ENCODE measurements at regions not wholly inside any gene's neighbourhood (a gene's known extent, or its start where the extent isn't known, plus 50 kb on each side); places are given as distances from the start of the nearest gene placed in this dataset.

DNA sequence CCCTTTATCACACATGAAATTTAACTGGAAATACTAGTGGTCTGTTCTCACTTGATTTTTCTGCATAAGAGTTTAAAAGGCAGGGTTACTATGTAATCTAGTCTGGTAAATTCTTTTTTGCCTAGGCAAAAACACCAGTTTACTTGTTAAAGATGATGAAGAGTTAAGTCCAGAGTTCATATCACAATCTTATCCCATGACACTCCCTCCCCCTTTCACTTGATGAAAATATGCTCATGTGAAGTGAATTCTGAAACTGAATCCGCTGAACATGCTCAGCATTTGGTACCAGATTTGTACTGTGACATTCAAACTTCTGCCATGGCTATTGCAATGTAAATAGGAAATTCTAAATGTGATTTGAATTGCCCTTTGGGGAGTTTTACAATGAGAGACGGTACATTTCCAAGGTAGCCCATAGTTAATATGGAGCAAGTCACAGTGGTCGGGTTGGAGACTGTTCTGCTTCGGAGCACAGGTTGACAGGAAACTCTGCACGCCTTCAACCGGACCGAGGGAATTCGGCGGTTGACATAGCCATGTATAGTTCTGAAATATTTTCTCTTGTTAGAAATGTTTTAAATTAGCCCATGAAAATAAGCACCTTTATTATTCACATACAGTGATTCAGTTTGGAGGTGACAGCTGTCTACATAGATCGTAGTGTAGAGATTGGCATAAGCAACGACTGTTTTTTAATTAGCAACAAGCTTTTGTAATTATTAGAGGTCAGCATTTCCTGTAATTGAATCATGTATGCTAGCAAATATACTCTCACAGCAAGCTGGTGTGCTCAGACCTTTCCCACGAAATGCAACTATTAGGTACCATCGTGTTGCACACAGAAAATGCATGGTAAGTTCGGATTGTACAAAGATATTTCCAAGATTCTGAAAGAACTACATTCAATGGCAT is 768.6 kb upstream of the GOLIM4 start:
- in situ Hi-C loops (cut with HindIII; ENCODE audit: low pct_ligation_motif_present, low pct_unique_long_range_greater_than_20kb, low sequenced_read_pairs) = no loop called here
- peak; percentile 21 for DNase-seq

DNA sequence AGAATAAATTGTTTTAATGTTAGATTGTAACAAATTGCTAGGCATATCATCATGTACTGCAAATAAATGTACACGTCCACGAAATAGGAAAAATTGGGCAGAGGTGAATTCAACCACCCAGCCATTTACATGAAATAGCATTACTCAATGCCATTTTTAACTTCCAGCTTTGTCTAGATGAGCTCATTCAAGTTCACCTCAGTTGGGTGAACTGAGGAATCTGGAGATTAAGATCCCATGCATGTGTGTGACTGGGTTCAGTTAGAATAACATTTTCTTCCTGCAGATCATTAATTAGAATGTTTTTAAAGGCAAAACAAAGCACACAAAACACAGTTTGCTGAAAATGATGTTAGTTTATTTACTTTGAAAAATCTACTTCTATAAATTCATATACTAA is 767.8 kb upstream of the GOLIM4 start:
- in situ Hi-C loops (cut with HindIII; ENCODE audit: low pct_ligation_motif_present, low pct_unique_long_range_greater_than_20kb, low sequenced_read_pairs) = no loop called here
- DNase-seq = peak; percentile 68

DNA sequence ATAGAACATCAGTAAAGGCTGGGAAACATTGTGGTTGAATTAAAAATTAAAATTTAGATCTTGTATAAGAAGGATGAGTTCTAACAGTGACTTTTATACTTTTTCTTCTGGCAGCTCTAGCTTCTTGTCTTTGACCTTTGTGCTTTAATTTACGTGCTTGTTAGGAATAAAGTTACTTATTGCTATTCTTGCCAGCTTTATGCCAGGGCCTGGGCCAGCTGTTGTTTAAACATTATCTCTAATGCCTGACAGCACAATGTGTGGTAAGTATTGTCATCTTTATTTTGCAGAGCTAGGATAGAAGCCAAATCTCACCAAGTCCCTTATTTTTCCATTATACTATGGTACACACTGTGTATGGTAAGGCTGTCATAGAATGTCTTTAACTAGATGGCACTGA is 766.7 kb upstream of the GOLIM4 start:
- in situ Hi-C loops (cut with HindIII; ENCODE audit: low pct_ligation_motif_present, low pct_unique_long_range_greater_than_20kb, low sequenced_read_pairs) = no loop called here
- DNase-seq = peak; percentile 50

DNA sequence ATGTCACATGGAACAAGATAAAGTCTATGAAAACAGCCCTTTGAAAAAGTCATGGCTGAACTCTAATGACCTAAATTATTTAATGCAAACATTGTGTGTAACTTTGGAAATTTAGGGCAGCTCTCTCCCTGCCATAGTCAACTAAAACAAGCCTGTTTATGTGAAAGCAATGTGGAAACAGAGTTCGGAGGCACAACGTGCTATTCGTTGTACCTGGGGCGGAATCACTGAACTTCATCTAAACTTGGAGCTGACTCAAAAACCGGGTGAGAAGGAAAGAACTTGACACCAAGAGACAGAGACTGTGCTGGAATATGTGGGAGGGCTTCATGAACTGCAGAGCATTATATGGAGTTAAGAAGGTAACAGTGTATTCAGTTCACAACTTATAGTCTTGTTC is 764.9 kb upstream of the GOLIM4 start:
- in situ Hi-C loops (cut with HindIII; ENCODE audit: low pct_ligation_motif_present, low pct_unique_long_range_greater_than_20kb, low sequenced_read_pairs) = no loop called here
- no peak for DNase-seq

DNA sequence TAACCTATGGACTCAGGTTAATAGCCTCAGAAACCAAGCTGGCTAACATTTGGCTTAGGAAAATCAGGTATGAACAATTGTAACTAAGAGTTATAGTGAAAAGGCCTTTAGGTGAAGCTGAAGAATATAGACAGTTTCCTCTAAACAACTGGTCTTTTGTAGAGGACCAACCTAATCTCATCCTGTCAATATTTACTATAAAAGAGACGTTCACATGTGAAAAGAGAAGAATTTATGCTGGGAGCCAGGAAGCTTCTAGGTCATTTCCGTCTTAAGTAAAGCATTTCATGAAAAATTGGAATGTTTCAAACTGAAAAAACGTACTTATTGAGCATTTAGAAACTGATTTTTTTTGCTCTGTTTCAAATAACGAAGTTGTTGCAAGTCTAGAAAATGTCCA is 764.3 kb upstream of the GOLIM4 start:
- no peak for DNase-seq
- in situ Hi-C loops (cut with HindIII; ENCODE audit: low pct_ligation_motif_present, low pct_unique_long_range_greater_than_20kb, low sequenced_read_pairs) = no loop called here

DNA sequence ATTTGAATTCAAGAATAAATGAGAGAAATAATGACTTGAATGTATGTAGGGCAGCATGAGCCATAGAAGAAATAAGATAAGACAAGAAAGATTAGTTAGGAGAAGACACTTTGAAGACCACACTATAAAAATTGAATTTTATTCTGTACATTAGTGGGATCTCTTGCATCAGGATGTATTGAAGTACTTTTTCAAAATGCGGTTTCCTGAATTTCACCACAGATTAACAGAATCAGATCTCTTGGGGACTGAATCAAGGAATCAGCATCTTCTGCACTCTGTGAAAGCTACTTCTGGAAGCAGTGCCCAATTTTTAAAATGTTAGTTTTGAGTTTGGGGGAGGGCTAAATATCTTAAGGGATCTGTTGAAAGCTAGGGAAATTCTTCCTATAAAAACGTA is 763.9 kb upstream of the GOLIM4 start:
- in situ Hi-C loops (cut with HindIII; ENCODE audit: low pct_ligation_motif_present, low pct_unique_long_range_greater_than_20kb, low sequenced_read_pairs) = no loop called here
- DNase-seq = no peak

DNA sequence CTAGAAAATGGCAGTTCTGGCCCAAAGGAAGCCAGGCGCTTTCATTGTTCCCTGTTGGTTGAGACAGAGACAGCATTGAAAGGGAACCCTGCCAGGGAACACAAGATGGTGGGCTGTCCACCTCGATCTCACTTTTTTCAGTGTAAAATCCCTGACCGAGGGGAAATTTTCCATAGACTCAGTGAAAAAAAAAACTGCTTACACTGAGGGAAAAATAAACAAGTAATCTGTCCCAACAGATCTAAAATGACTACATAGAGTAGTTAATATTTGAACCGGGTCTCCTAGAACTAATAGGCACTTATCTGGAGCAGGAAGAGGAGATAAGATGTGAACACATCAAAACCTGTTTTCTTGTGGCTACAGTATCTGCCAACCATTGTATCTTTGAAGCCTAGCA is 763.4 kb upstream of the GOLIM4 start:
- DNase-seq = no peak
- in situ Hi-C loops (cut with HindIII; ENCODE audit: low pct_ligation_motif_present, low pct_unique_long_range_greater_than_20kb, low sequenced_read_pairs) = no loop called here

DNA sequence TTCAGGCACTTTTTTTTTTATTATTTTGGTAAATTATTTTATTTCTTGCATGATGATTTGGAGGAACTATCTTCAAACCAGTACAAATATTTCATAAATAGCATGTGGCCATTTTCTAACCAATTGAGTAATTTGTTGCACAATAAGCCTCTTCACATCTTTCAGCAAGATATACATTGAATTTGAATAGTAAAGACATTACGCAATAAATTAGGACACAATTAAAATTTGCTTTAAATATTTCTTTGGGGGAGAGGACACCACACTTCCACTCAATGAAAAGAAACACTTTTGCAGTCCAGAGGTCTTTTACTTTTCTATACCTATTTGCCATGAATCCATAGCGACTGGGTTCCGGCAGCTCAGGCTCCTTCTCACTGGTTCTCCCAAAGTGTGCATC is 762.6 kb upstream of the GOLIM4 start:
- in situ Hi-C loops (cut with HindIII; ENCODE audit: low pct_ligation_motif_present, low pct_unique_long_range_greater_than_20kb, low sequenced_read_pairs) = no loop called here
- no peak for DNase-seq

DNA sequence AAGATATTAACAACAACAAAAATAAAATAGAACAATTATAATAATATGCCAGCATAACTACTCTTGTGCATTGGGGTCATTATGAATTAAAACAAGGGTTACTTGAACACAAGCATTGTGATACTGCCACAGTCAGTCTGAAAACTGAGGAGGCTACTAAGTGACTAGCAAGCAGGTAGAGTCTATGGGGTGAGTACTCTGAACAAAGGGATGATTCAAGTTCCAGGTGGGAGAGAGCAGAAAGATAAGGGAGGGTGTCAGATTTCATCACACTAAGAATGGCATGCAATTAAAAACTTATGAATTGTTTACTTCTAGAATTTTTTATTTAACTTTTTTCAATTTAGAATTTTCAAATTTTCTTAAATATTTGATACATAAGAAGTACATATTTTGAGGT is 754.4 kb upstream of the GOLIM4 start:
- in situ Hi-C loops (cut with HindIII; ENCODE audit: low pct_ligation_motif_present, low pct_unique_long_range_greater_than_20kb, low sequenced_read_pairs) = no loop called here
- DNase-seq = no peak

DNA sequence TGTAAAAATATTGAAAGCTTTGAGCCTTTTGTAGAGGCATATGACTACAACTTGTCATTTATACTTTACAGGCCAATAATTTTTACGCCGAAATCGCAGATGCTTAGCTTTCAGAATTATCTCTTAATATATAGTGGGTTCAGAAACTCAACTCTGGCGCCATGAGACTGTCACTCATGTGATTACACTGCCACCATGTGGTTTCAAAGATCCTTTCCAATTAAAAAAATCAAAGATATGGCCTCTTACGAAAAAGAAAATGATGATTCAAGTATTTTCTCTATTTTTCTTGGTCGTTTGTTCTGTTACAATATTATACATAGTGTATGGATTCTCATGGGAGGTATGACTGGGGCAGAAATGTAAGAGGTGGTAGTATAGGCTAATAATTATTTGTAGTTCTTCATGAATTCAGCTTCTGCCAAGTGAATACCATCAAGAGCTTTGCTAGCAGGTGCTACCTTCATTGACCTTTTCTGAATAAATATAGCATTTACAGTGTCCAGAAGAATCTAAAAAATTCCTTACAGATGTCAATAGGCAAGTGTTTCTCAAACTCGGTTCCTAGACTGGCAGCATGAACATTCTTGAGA is 751.7 kb upstream of the GOLIM4 start:
- in situ Hi-C loops (cut with HindIII; ENCODE audit: low pct_ligation_motif_present, low pct_unique_long_range_greater_than_20kb, low sequenced_read_pairs) = no loop called here
- DNase-seq = peak; percentile 54

DNA sequence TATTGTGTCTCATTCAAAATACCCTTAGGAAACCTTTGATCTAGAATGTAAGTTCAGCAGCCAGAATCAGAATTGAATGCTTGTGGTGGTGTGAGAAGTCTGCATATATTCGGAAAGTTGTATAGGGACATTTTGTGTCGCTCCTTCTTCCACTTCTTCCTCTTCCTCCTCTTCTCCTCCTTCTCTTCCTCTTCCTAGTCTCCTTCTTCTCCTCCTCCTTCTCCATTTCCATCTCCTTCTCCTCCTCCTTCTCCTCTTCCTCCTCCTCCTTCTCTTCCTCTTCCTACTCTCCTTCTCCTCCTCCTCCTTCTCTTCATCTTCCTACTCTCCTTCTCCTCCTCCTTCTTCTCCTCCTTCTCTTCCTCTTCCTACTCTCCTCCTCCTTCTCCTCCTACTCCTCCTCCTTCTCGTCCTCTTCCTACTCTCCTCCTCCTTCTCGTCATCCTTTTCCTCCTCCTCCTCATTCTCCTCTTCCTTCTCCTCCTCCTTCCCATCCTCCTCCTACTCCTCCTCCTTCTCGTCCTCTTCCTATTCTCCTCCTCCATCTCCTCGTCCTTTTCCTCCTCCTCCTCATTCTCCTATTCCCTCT is 749.3 kb upstream of the GOLIM4 start:
- in situ Hi-C loops (cut with HindIII; ENCODE audit: low pct_ligation_motif_present, low pct_unique_long_range_greater_than_20kb, low sequenced_read_pairs) = no loop called here

DNA sequence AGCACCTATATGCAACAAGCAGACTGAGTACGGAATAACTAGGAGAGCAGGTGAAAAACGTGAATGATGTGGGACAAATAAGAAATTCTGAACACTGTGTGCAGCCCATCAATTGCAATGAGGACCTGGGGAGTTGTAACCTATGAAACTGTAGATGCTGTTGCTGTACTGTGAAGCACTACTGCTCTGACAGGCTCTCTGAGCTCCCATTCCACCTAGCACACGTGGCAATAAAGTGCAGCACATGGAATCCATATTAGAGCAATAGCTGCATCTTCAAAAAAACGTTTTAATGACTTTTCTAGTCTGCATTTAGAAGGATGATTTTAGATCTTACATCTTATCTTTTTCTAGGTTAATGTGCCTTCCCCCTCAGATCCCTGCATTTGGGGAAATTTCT is 748.7 kb upstream of the GOLIM4 start:
- in situ Hi-C loops (cut with HindIII; ENCODE audit: low pct_ligation_motif_present, low pct_unique_long_range_greater_than_20kb, low sequenced_read_pairs) = no loop called here
- DNase-seq = no peak

More for the DNA sequence above, 749.3 kb upstream of the GOLIM4 start:
- no peak for DNase-seq

DNA sequence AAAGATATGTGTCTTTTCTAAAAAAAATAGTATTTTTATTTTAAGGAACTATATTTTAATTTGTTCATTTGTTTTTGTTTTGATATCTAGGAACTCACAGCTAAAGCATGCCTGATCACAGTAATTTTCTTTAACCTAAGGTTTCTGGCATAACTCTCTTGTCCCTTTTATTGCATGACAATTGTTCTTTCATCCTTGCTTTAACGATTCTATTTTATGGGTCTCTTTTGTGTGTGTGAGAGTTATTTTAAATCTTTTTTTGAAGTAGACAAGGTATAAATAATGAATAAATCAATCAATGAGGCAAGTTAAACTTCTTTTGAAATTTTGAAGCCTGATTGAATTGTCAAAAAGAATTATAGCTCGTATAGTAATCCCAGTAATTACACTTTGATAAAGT is 747.8 kb upstream of the GOLIM4 start:
- no peak for DNase-seq
- in situ Hi-C loops (cut with HindIII; ENCODE audit: low pct_ligation_motif_present, low pct_unique_long_range_greater_than_20kb, low sequenced_read_pairs) = no loop called here

DNA sequence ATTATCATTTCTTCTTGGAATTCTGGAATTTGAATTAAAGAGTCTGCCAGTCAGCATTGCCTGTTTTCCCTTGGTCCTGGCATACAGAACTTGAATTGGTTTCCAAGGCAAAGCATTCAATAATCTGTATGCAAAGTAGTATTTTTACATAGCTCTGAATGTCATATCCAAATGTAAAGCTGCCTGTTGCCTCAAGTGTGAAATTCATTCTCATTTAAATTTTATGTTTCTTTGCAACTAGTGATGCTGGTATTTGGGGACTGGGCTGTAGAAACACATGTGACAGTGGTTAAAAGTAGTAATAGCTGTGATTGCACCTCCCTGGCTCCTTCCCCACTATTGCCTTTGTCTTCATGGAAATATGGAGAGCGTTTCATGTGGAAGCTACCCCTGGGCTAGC is 743.9 kb upstream of the GOLIM4 start:
- no peak for DNase-seq
- in situ Hi-C loops (cut with HindIII; ENCODE audit: low pct_ligation_motif_present, low pct_unique_long_range_greater_than_20kb, low sequenced_read_pairs) = no loop called here

DNA sequence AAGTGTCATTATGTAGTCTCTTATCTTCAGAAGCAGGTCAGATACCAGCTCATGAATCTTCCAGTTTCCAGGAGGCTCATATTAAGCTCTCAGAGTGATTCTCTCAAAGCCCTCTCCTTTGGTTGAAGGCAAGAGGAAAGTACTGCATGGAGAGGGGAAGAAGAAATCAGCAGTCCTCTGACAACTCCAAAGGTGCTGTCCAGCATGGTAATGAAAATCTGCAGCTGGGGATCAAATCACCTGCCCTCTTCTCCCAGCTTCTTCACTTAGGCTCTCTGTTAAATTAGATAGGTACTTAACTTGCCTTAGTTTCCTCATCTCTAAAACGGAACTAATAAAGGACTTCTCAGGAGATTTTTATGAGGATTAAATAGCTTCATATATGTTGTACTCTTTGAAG is 738.8 kb upstream of the GOLIM4 start:
- in situ Hi-C loops (cut with HindIII; ENCODE audit: low pct_ligation_motif_present, low pct_unique_long_range_greater_than_20kb, low sequenced_read_pairs) = no loop called here
- no peak for DNase-seq

DNA sequence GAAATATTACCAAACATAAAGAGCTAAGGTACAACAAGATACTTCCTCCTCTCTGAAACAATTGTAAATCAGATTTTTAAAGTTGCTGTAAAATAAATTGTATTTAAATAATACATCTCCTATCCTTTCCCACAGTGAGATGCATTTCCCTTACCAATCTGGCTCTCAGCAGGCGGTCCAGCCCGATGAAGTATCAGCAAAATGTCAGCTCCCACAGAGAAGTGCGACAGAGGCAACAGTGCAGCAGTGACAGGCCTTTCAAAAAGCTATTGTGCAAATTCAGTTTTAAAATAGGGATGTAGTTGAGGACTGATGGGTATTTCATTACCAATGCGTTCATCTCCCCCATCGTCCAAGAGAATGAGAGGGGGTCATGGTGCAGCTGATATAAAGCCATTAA is 733.2 kb upstream of the GOLIM4 start:
- no peak for DNase-seq
- in situ Hi-C loops (cut with HindIII; ENCODE audit: low pct_ligation_motif_present, low pct_unique_long_range_greater_than_20kb, low sequenced_read_pairs) = no loop called here

DNA sequence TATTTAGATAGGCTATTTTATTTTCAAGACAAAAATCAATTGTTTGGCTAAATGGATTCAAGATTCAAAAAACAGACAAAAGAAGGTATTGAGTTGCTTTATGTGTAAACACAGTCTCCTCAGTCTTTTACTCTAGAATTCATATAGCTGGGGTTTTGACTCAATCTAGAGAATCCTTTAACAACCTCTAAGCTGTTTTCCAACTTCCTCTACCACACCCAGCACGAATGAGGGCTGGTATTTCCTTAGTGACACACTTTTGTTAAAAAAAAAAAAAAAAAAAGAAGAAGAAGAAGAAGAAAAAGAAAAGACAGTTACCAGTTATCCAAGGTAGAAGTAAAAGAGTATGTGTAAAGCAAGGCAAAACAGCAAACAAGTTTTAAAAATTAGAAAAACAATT is 732.8 kb upstream of the GOLIM4 start:
- in situ Hi-C loops (cut with HindIII; ENCODE audit: low pct_ligation_motif_present, low pct_unique_long_range_greater_than_20kb, low sequenced_read_pairs) = no loop called here
- no peak for DNase-seq

DNA sequence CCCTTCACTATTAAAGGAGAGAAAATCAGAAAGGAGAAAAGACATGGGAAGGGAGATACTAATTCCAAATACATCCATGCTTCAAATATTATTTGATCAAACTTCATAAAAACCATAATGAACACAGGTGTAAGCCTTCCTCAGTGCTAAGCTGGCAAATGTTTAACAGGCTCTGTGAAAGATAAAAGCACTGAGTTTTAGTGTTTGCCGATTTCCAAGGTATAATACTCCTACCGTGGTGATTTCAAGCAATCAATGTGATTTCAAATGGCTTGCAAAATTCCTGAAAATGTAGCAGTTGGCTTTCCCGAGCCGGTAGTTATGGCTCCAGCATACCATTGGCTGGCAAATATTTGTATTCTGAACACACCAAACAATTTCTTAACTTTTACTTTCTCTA is 732.3 kb upstream of the GOLIM4 start:
- in situ Hi-C loops (cut with HindIII; ENCODE audit: low pct_ligation_motif_present, low pct_unique_long_range_greater_than_20kb, low sequenced_read_pairs) = no loop called here
- DNase-seq = no peak

DNA sequence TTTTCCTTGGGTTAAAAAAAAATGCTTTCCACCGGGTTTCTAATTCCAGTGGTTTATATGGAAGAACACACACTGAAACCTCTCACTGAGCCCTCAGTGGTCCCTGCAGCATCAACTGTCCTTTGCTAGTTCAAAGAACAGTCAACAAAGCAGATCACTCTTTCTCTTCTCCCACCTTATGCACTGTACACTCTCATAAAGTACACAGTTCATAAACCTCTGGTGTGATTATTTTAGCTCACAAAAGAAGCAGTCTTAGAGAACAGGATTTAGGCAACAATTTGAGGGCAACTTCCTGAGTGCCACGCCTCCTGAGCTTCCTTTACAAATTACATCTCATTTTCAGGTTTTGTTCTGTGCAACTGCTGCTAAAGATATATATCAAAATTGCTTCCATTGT is 728.4 kb upstream of the GOLIM4 start:
- in situ Hi-C loops (cut with HindIII; ENCODE audit: low pct_ligation_motif_present, low pct_unique_long_range_greater_than_20kb, low sequenced_read_pairs) = no loop called here
- DNase-seq = no peak

DNA sequence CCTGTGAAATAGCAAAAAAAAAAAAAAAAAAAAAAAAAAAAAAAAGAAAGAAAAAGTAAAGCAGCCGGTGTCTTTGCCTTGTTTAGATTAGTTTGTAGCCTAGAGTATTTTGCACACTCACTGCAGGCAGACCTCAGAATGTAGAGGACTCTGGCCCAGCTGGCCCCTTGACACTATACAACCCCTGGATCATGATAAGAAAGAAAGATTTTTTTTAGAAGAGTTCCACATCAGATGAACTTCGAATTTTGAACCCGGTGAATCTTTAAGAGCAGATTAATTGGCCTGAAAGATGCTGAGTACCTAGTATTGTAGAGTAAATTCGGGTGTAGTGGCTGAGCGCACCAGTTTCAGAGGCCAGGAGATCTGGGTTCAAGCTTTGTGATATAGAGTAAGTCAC is 727.7 kb upstream of the GOLIM4 start:
- DNase-seq = no peak
- in situ Hi-C loops (cut with HindIII; ENCODE audit: low pct_ligation_motif_present, low pct_unique_long_range_greater_than_20kb, low sequenced_read_pairs) = no loop called here

Data from ACHN (cell line).